ENCODE measurements at regions not wholly inside any gene's neighbourhood (a gene's known extent, or its start where the extent isn't known, plus 50 kb on each side); places are given as distances from the start of the nearest gene placed in this dataset.

GRCh38 chr3:68142441-68142840, 488.0 kb upstream of the SUCLG2 start:
- TF ChIP-seq CTCF (IDR thresholded peaks at IDR 0.05), result no peak
- no peak for TF ChIP-seq POLR2A (IDR thresholded peaks at IDR 0.05)
